Stimulated activated CD4-positive, alpha-beta T cell treated with anti-CD3 and anti-CD28 coated beads, Interleukin-2, amount 100 ng/mL, for 4 hours (primary cell): ENCODE measurements at regions not wholly inside any gene's neighbourhood (a gene's known extent, or its start where the extent isn't known, plus 50 kb on each side); places are given as distances from the start of the nearest gene placed in this dataset.
"Not testable (repeated sequence)": the region's sequence is repeated elsewhere in the genome, so short reads cannot be mapped to it uniquely, and the experiment has no call there.

ENCODE experiments used
- DNase-seq: peaks from one replicate; pipeline ENCODE4 v3.0.0-alpha.2; 2020; ENCODE audit warnings: low read depth

DNA sequence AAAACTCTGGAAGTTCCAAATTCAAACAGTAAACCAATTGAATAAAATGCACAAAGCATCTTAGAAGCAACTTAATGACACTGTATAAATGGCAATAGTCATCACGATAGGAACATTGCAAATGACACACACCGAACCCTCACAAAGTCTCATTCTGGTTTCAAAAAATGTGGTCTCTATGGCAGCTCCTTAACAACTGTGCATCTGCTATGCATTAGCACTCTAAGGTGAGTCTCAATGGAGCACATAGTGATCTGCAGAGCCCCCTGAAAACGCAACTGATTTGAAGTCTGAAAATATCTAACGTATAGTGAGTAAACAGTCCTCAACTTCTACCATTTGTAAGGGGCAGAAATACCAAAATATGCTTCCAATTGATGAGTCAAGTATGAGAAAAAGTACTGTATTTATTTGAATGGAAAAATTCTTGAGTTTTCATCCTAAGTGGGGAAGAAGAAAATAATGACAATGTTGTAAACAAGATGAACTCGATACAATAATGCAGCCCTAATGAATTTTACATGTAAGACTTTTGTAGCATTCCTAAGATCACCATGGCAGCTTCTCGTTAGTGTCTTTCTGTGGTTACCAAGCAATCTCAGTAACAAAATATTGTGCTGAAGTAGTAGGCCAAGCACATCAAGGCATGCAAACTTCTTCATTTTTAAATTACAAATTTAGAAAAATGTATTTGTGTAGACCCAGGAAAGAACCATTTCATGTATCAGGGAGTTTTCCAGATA is 517.5 kb upstream of the FAM174A start:
- no peak for DNase-seq

DNA sequence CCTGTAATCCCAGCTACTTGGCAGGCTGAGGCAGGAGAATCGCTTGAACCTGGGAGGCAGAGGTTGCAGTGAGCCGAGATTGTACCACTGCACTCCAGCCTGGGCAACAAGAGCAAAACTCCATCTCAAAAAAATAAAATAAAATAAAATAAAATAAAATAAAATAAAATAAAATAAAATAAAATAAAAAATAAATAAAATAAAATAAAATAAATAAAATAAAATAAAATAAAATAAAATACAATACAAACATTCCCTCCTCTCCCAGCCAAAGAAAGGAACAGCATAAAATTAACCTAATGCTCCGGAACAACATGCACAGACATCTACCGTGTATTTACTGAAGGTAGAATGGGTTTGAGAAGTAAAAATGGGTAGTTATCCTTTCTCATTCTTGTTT is 521.9 kb upstream of the FAM174A start:
- not testable (repeated sequence) for DNase-seq

DNA sequence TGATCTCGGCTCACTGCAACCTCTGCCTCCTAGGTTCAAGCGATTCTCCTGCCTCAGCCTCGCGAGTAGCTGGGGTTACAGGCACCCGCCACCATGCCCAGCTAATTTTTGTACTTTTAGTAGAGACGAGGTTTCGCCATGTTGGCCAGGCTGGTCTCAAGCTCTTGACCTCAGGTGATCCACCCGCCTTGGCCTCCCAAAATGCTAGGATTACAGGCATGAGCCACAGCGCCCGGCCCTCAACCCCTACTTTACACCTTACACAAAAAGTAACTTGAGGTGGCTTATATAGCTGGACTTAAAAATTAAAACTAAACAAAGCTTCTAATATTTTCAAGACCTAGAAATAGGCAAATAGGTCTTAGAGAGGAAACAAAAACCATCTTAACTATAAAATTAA is 524.0 kb upstream of the FAM174A start:
- DNase-seq = not testable (repeated sequence)

DNA sequence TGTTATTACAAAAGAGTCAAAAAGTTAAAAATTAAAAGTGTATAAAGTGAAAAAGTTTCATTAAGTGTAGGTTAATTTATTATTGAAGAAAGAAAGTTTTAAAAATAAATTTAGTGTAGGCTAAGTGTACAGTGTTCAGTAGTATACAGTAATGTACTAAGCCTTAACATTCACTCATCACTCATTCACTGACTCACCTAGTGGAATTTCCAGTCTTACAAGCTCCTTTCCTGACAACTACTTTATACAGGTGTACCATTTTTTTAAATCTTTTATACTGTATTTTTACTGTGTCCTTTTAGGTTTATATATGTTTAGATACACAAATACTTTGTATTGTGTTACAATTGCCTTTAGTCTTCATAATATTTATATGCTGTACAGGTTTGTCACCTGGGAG is 530.2 kb upstream of the FAM174A start:
- DNase-seq = no peak

DNA sequence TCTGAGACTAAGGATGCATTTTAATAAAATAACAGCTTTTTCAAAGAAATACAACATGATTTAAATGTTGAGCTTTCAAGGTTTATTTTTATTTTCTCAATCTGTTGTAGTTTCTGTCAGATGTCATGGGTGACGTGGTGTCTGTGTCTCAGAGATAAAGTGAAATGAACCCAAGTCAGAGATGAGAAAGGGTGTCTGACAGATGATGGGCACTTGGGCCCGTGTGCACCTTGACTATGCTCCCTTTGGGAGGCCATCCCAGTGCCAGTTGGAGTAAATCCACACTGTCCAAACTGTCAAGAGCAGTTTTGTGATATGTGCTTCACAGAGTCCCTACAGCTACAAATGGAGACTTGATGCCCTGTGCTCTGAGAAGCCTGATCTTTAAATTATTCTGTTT is 536.9 kb upstream of the FAM174A start:
- no peak for DNase-seq

DNA sequence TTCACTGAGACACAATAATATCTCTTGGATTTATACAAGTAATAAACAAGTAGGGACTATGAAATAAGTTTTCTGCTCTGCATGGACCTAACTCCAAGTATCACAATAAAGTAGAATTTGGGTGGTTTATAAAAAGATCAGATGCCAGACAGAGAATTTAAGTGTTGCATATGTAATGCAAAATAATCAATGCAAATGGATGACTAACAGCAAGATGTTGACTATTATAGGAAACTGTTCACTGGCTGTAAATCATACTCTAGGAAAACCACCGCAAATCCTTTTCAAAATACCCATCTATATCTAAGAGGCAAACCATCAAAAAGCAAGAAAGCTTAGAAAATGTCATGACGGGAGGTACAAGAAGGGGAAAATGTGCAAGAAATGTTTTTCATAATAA is 539.8 kb upstream of the FAM174A start:
- no peak for DNase-seq

DNA sequence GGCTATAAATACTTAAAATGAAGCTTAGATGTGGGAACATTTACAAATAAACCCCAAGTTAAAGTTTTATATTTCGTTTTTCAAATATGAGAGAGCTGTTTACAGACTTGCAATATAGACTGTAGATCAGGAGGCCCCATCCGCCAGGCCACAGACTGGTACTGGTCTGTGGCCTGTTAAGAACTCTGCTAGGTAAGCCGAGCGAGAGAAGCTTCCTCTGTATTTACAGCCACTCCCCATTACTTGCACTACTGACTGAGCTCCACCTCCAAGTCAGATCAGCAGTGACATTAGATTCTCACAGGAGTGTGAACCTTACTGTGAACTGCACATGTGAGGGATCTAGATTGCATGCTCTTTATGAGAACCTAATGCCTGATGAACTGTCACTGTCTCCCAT is 561.4 kb upstream of the FAM174A start:
- DNase-seq = no peak

DNA sequence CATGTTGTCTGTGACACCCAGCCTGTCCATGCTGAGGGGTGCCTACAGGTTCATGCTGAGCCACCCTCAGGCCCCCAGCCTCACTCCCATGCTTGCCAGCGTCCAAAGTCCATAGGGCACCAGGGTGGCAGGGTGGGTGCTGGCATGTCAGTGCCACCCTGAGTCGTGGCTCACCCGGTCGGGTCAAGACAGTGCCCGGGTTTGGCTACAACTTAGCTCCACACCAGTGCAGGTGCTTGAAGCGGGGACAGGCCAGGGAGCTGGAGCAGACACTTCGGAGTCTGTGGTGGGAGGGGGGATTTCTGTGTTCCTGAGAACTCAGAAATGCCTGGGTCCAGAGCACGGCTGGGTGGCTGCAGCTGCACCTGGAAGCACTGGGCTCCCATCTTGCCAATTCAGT is 579.2 kb upstream of the FAM174A start:
- no peak for DNase-seq

DNA sequence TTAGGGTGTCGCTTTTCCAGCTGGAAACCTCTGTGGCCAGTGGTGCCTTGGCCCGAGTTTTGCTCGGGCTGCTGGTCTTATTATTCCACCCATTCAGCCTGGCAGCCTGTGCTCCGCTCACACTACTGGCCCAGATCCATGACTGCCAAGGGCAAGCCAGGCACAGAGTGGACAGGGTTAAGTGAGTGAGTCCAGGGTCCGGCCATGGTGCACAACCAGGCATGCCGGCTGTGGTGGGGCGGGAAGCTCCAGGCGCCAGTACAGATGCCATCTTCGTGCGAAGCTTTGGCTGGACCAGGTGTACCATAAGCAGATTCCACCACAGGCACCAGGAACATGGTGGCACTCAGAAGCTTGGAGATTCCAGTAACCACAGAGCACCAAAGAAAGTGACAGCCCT is 580.2 kb upstream of the FAM174A start:
- DNase-seq = no peak

DNA sequence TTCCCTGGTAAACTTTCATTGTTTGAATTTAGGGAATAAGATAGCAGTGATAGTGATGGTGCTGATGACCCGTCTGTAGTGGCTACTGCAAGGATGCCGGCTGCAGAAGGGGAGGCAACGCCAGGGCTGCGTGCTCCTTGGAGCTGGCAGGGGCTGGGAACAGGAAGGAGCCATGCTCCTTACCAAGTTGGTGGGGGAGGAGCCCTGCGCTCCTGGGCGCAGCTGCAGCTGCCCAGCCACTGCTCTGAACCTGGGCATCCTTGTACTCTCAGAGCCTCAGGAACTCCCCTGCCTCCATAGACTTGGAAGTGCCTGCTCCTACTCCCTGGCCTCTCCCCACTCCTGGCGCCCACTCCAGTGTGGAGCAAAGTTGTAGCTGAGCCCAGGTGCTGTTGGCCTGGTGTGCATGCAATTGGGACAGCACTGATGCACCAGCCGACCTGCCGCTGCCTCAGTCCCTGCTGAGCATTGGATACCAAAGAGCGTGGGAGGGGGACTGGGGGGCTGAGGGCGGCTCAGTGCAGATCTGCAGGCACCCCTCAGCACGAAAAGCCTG is 585.1 kb upstream of the FAM174A start:
- no peak for DNase-seq

DNA sequence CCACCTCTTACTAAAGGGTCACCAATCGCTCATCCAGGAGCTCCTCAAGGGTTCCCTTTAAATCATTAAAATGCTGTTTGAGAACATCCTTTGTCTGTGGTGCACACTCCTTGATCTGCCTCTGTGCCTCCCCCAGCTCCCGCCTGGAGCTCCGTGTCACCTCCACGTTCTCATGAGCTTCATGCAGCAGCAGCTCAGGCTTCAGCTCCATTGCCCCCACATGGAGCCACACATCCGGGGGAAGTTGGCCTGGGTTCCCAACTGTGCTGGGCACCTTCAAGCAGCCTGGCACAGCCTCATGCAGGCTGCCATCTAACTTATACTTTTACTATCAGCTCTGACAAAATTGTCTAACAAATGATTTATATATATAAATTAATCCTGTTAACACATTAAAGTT is 585.8 kb upstream of the FAM174A start:
- DNase-seq = no peak

DNA sequence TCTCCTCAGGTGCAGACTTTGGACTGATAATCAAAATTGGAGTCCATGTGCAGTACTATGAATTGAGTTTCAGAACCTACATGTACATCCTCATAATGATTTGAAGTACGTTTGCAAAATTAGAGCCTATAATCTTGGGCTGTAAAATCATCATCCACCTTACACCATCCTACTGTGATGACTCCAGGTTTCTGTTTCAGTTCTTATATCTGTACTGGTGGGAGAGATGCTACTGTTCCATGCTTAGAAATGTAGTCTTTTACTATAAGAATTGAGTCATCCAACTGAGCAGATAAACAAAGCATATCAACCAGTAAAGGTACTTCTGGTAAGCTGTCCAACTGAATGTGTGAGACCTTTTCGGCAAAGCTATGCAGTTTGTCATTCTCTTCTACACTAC is 586.3 kb upstream of the FAM174A start:
- no peak for DNase-seq

DNA sequence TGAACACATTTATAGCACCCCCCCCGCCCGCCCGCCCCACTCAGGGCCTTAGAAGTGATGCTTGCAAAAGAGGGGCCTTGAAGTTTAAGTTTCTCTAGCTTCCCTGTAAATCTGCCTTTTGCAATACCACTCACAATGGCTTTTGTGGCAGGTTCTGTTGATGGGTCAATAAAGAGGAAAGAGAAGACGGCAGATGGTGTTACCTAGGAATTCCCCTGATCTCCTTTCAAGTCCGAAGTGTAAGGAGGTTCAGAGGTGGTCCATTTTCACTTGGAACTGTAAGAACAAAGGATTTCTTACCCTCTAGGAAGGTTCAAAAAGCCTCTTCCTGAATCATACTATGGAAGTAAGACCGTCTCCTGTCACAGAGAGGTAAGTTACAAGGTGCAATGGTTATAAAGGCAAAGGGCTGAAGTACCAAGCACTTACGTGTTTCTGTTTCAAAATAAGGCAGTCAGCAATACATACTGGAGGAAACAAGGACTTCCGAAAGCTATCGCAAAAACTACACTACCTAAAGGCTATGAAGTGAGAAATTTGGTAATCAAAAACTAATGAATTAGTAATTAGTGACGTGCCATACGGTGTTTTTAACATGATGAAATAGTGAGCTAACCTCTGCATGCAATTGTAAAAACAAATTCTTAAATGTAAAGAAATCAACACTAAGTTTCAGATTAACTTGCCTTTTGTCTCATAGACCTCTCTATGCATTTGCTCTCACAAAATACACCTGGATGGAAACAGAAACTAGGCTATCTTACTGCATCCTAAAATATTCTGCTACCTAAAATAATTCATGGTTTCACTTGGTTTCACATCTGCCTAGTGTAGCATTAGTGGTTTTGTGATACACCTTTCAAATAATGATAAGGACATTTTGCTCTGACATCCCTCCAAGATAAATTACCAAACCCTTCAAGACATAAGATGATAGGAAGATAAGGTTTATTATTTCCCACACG is 589.4 kb upstream of the FAM174A start:
- no peak for DNase-seq

DNA sequence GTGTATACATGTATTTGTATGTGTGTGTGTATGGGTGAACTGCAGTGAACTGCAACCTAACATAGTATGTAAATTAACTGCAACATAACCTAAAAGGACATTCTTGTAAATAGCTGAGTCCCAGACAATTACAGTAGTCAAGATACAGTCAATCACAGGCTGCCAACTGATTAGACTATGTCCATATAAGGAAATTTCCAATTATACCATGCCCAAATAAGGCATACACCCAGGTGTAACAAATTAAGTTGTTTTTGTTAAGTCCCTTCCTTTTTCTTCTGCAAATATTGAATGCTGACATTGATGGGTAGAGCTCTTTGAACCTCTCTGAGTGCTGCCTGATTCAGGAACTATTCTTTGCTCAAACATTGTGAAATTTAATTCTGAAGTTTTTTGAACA is 594.6 kb upstream of the FAM174A start:
- DNase-seq = no peak

DNA sequence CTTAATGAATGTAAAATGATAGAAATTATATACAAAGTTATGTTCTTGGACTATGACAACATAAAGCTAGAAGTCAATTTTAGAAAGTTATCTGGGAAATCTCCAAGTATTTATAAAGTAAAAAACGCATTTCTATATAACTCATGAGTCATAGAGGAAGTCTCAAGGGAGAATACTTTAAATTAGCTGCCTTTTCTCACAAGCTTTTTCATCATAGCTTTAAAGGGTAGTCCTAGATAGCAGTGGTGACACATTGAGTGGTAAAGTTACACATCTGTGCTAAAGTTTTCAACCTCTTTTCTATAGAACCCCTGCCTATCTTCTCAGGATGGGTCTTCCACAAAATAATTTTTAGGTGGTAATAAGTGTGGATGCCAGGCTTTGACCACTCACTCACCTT is 598.3 kb upstream of the FAM174A start:
- no peak for DNase-seq

DNA sequence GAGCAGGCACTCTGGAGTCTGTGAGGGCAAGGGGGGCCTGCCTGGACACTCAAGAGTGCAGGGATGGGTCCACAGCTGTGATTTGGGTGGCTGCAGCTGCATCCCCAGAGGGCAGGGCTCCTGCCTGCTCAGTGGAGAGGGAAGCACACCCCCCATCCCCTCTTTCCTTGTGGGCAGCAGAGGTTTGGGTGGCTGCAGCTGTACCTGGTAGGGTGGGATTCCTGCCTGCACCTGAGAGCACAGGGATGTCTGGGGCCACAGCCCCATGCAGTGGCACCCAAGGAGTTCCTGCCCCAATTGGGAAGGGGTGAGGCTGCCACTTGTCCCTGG is 605.4 kb upstream of the FAM174A start:
- DNase-seq = no peak

DNA sequence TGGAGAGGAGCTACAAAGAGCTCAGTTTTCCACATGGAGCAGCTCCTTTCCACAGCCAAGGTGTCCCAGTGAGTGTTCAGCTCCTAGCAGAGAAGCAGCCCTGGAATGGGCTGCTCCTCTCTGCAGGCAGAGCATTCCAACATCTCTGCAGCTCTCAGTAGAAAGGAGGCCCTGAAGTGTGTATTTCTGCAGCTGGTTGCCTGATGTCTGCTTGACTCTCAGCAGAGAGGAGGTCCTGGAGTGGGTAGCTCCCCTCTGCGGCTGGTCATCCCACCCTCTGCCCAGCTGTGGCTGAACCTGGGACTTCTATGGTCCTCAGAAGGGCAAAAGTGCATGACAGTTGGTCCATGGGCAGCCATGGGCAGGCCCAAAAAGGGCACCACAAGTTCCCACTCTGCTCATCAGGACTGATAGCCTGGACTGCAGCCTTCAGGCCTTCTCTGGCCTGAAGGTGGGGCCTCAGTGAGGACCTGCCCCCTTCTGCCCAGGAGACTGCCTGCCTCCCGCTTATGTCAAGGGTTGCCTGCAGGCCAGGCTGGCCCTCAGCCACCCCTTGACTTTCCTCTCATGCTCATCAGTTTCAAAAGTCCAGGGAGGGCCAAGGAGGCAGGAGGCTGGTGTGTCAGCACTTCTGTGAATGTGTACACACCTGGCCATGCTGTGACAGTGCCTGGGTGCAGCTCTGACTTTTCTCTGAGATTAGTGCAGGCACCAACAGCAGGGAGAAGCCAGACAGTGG is 605.9 kb upstream of the FAM174A start:
- DNase-seq = no peak

DNA sequence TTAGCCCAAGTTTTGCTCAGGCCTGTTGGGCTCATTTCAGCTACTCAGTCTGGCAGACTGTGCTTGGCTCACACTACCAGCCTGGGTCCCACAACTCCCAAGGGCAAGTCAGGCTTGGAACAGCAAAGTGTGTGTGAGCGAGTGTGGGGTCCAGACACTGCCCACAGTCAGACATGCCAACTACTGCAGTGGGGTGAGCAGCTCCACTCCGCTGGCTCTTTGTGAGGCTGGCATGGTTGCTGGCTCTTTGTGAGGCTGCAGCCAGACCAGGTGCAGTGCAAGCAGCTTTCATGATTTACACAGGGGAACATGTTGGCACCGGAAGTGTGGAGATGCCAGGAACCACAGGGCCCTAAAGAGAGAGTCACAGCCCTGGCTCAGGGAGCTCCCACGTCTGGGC is 606.7 kb upstream of the FAM174A start:
- no peak for DNase-seq

DNA sequence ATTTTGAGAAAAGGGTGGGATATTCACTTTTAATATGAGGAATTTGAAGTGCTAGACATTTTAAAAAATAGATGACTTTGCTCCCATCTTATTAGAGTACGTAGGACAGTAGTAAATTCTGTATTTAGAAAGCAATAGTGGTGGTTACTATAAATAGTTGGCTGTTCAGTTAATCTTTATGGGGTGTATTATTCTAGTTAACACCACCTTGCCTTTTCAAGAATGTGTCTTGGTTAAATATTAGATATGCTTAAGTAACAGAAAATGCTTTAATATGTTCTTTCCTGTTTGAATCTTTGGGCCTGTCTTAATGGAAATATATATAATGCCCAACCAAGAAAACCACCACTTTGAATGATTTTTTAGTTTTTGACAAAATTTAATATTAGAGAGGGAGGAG is 608.7 kb upstream of the FAM174A start:
- no peak for DNase-seq

DNA sequence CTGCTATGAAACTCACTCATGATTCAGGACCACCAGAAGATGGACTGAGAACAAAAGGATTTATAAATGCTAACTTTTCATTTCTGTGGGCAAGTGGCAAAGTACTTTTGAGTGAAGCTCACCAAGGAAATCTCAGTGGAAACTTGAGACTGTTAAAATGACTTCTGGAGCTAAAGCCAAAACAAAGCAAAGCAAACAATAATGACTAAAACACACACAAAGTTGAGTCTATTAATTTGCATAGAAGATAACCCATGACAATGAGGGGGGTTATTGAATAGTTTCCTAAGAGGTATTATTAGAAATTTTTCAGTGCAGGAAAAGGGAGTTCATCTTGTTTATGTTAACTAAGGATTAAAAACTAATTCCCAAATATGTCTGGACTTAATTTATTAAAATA is 612.8 kb upstream of the FAM174A start:
- no peak for DNase-seq

DNA sequence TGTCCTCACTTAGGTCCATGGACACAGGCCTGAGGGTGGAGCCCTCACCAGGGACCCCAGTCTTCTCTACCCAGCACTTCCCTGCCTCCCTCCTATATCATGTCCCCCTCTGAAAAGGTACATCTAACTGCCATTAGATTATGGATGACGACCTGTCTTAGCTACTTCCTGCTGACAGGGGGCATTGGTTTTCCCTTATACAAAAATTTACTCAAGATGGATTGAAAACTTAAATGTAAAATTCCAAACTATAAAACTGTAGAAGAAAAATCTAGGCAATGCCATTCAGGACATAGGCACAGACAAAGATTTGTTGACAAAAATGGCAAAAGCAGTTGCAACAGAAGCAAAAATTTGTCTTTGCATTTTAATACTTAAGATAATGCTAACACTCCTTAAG is 623.2 kb upstream of the FAM174A start:
- DNase-seq = no peak

DNA sequence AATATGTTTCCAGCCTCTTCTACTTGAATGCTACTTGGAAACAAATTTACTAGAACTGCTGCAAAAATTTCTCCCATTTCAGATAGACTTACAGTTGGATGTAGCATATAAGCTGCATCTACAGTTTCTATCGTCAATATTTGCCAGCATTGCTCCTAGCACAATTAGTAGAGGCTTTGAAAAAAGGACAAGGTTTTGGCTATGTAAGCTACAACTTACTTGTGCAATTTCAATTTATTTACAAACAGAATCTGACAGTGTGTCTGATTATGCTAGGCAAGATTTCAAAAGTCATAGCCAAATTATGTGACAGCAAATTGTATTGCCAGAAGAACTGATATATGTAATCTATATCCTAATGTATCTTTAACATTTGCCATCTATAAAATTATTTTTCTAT is 628.4 kb upstream of the FAM174A start:
- DNase-seq = no peak

DNA sequence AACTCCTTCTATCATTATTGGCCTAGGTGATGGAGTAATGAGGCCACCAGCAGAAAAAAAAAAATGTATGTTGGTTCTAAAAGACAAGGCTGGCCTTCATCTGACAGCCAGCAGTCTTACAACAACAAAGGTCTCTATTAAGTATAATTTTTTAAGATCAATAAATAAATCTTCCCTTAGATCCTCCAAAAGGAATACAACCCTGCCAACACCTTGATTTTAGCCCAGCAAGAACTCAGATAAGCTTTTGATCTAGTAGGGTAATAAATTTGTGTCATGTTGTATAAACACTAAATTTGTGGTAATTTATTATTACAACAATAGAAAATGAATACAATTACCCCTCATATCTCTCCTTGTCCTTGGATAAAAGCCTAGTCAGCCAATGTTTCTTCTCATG is 633.2 kb upstream of the FAM174A start:
- no peak for DNase-seq
